Uterus (tissue), 2 donors: ENCODE measurements at regions not wholly inside any gene's neighbourhood (a gene's known extent, or its start where the extent isn't known, plus 50 kb on each side); places are given as distances from the start of the nearest gene placed in this dataset.

ENCODE experiments used
- CTCF ChIP-seq, 4 experiments: fragments of 200-600 bp in 2 of 4; fragments of 450-650 bp in 2 of 4; sonication (generic) in 2 of 4; IDR thresholded peaks; one replicate each; pipeline ENCODE4 v1.5.1; 2016 to 2019; ENCODE audit warnings: antibody characterized with exemption in 4 of 4, mild to moderate bottlenecking in 2 of 4, moderate library complexity in 1 of 4
- POLR2A ChIP-seq, 2 donors: fragments of 450-650 bp; IDR thresholded peaks; one replicate each; pipeline ENCODE4 v1.6.1; 2016; ENCODE audit warnings: antibody characterized with exemption in 2 of 2, mild to moderate bottlenecking in 1 of 2, moderate library complexity in 1 of 2

- no peak for TF ChIP-seq CTCF (IDR thresholded peaks at IDR 0.05)
- TF ChIP-seq POLR2A (IDR thresholded peaks at IDR 0.05), result no peak
These were observed 463.7 kb upstream of the SLITRK5 start for GRCh38 chr13:87207280-87208003.
